H1 (cell line): ENCODE measurements at regions not wholly inside any gene's neighbourhood (a gene's known extent, or its start where the extent isn't known, plus 50 kb on each side); places are given as distances from the start of the nearest gene placed in this dataset.

Source experiments
- BRCA1 ChIP-seq: IDR thresholded peaks from 2 replicates; pipeline ENCODE4 v1.6.1; 2012; ENCODE audit warnings: low read depth, low read length, improper control_type of control experiment
- CEBPB ChIP-seq: IDR thresholded peaks from 2 replicates; pipeline ENCODE4 v1.6.1; 2012; ENCODE audit warnings: low read depth, low read length
- CHD1 ChIP-seq: IDR thresholded peaks from 2 replicates; pipeline ENCODE4 v1.6.1; 2012; ENCODE audit warnings: low read depth, low read length, improper control_type of control experiment
- EGR1 ChIP-seq: IDR thresholded peaks from 2 replicates; pipeline ENCODE4 v1.6.1; 2011; ENCODE audit warnings: low read depth, low read length, borderline replicate concordance
- KDM5A ChIP-seq: fragments of 200-600 bp; IDR thresholded peaks from 2 replicates; pipeline ENCODE4 v1.7.1; 2012; ENCODE audit warnings: mild to moderate bottlenecking, low read length, inconsistent platforms, mixed read lengths
- POLR2A ChIP-seq, 2 experiments: IDR thresholded peaks; 1 replicate in 1 of 2; 2 replicates in 1 of 2; pipeline ENCODE4 v1.6.1; 2011; ENCODE audit warnings: low read depth in 2 of 2, low read length in 2 of 2, mild to moderate bottlenecking in 2 of 2; ENCODE audit errors: control extremely low read depth in 1 of 2
- RAD21 ChIP-seq, 2 experiments: IDR thresholded peaks in 1 of 2; conservative IDR thresholded peaks in 1 of 2; 2 replicates each; pipeline ENCODE4 v1.6.1; 2011; ENCODE audit warnings: low read depth in 2 of 2, low read length in 2 of 2, improper control_type of control experiment in 1 of 2, inconsistent platforms in 1 of 2, mild to moderate bottlenecking in 1 of 2, moderate library complexity in 1 of 2
- RNF2 ChIP-seq: fragments of 200-900, 300-1000 bp; sonication (generic); IDR thresholded peaks from 2 replicates; pipeline ENCODE4 v1.7.1; 2016; ENCODE audit warnings: borderline replicate concordance, low read depth, mild to moderate bottlenecking, antibody characterized with exemption, low read length; ENCODE audit not compliant: poor library complexity, severe bottlenecking; ENCODE audit errors: missing control alignments
- TAF1 ChIP-seq: IDR thresholded peaks from 2 replicates; pipeline ENCODE4 v1.6.1; 2011; ENCODE audit warnings: mild to moderate bottlenecking, low read depth, low read length
- YY1 ChIP-seq: IDR thresholded peaks from 2 replicates; pipeline ENCODE4 v1.6.1; 2011; ENCODE audit warnings: low read depth, mild to moderate bottlenecking, low read length
- ZNF274 ChIP-seq: IDR thresholded peaks from 2 replicates; pipeline ENCODE4 v1.7.0; 2012; ENCODE audit warnings: low read length, borderline replicate concordance; ENCODE audit errors: extremely low read depth
- TF ChIP-seq, protein P1 (sequence below), 3 experiments: IDR thresholded peaks; 1 replicate in 2 of 3; 2 replicates in 1 of 3; pipeline versions ENCODE4 v1.5.1 to v1.6.1; 2011; ENCODE audit warnings: low read length in 3 of 3, mild to moderate bottlenecking in 3 of 3, inconsistent platforms in 2 of 3, low read depth in 1 of 3, moderate library complexity in 1 of 3; ENCODE audit not compliant: insufficient read depth in 1 of 3; ENCODE audit errors: control extremely low read depth in 1 of 3

DNA sequence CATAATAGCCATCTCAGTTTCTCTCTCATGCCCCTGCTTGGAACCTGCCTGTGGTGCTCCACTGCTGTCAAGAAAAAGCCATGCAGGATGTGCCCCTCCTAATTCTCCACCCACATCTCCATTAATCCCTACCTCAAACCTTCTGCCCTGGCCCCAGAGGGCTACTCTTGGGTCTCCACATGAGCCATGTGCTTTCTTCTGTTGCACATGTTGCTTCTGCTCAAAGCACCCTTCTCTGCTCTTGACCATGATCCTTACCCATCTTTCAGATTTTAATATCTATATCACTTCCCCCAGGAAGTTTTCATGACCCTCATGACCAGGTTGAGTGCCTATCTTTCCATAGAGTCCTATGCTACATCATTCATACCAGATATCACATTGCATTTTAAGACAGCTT is 514.2 kb downstream of the RPS24 start:
- TF ChIP-seq RAD21 (IDR thresholded peaks at IDR 0.05 in 1 of 2, conservative IDR thresholded peaks at IDR 0.05 in 1 of 2; ENCODE audit: low read depth in 2 of 2, low read length in 2 of 2) (no peak), POLR2A (IDR thresholded peaks at IDR 0.05; ENCODE audit: control extremely low read depth in 1 of 2, low read depth in 2 of 2, low read length in 2 of 2) (no peak), KDM5A (no peak), ZNF274 (no peak), YY1 (no peak), EGR1 (no peak), CHD1 (no peak), TAF1 (no peak), RNF2 (no peak), CEBPB (no peak), BRCA1 (no peak)
- TF ChIP-seq, protein P1, sequence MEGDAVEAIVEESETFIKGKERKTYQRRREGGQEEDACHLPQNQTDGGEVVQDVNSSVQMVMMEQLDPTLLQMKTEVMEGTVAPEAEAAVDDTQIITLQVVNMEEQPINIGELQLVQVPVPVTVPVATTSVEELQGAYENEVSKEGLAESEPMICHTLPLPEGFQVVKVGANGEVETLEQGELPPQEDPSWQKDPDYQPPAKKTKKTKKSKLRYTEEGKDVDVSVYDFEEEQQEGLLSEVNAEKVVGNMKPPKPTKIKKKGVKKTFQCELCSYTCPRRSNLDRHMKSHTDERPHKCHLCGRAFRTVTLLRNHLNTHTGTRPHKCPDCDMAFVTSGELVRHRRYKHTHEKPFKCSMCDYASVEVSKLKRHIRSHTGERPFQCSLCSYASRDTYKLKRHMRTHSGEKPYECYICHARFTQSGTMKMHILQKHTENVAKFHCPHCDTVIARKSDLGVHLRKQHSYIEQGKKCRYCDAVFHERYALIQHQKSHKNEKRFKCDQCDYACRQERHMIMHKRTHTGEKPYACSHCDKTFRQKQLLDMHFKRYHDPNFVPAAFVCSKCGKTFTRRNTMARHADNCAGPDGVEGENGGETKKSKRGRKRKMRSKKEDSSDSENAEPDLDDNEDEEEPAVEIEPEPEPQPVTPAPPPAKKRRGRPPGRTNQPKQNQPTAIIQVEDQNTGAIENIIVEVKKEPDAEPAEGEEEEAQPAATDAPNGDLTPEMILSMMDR (IDR thresholded peaks at IDR 0.05; ENCODE audit: control extremely low read depth in 1 of 3, insufficient read depth in 1 of 3, low read depth in 1 of 3, low read length in 3 of 3) = no peak
